NCI-H446 (cell line): ENCODE measurements at regions not wholly inside any gene's neighbourhood (a gene's known extent, or its start where the extent isn't known, plus 50 kb on each side); places are given as distances from the start of the nearest gene placed in this dataset.

Source experiments
- DNase-seq, 2 experiments: peaks; one replicate each; lab custom pipeline; 2025; lab: John Stamatoyannopoulos, UW

DNA sequence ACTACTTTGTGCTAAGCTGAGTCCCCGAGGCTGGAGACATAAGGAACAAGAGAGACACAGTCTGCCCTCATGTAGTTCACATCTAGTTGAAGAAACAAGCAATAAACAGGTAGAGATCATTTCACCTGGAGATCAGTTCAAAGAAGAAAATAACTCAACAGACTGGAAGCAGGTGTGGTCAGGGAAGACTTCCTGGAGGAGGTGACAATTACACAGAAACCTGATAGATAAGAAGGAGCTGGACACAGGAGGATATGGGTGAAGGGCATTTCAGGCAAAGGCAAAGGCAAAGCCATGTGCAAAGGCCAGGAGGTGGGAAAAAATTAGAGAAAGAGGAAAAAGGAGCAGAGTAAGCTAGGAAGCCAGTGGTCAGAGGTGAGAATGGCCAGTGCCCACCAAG lies 115.6 kb downstream of the MN1 start:
- no peak for DNase-seq

DNA sequence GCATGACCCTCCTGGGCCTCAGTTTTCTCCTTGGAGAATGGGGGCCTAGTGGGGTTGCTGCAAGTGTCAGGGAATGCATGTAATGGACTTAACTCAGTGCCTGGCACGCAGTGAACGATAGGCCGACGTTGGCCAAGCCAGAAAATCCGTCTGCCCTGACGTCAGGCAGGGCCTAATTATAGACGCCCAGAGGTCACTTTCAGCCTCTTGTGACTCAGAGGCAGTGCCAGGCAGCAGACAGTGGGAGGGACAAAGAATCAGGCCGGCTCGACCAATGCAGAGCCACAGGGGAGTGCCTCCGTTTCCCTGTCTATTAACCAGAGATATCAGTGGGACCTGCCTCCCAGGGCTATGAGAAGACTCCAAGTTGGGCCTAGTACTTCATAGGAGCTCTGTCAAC lies 115.0 kb downstream of the MN1 start:
- DNase-seq, result no peak

DNA sequence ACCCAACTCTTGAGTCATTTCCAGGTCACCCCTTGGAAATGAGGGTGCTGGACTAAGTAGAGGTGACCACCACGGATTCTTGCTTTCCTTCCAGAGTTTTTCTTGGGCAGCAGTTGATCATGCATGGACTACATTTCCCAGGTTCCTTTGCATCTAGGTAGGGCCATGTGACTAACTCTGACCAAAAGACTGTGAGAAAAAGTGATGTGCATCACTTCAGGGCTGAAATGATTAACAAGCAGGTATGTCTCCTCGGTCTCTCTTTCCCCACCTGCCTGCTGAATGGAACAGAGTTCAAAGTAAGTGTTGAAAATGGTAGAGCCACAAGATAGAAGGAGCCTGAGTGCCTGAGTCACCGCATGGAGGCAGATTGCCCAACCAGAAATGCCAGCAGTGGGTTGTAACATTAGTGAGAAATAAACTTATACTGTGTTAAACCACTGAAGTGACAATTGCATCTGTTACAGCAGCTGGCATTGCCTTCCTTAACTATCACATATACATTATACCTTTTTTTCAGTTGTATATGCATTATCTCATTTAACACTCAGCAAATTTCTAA lies 113.5 kb downstream of the MN1 start:
- DNase-seq, result no peak

DNA sequence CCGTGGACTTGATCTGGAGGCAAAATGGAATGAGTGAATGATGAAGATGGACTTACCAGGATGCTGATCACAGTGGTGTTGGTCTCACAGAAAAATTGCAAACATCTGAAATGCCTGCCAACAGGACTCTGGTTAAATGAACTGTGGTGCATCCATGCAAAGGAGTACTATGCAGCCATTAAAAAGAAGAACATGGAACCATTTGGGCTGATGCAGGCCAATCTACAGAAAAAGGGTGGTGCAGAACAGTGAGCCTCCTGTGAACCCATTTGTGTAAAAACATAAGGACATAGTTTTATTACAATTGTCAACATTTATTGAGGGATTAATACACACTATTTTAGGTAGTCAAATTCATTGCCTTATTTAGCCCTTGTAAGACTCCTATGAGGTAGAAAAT lies 111.9 kb downstream of the MN1 start:
- DNase-seq, result no peak

GRCh38 chr22:27690599-27690998 lies 111.0 kb downstream of the MN1 start:
- DNase-seq, result no peak

DNA sequence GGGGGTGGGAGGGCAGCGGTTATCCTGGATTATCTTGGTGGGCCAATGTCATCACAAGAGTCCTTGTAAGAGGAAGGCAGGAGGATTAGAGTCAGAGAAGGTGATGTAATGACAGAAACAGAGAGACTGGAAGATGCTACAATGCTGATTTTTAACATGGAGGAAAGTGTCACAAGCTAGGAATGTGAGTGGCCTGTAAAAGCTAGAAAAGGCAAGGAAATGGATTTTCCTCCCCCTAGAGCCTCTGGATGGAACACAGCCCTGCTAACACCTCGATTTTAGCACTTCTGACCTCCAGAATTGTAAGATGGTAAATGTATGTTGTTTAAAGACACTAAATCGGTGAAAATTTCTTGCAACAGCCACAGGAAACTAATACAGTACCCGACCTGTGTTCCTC lies 109.3 kb downstream of the MN1 start:
- DNase-seq, result no peak

GRCh38 chr22:27695925-27696324 lies 105.6 kb downstream of the MN1 start:
- DNase-seq, result no peak

DNA sequence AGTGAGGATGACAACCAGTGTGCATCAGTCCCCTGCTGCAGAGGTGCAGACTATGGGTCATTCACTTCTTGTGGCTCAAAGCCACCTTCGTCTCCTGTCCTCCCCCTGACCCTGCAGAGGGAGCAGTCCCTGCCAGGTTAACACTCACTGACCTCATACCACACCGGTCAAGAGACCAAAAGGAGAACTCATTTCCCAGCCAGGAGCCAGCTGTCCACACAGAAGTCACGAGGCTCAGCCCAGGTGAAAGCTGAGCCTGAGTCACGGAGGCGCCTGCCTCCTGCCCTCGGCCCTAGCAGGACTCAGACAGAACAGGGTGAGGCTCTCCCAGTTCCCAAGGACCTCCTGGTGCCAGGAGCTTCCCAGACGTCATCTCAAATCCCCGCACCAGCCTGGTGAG lies 103.7 kb downstream of the MN1 start:
- no peak for DNase-seq
